Posterior vena cava (tissue), 2 donors: ENCODE measurements at regions not wholly inside any gene's neighbourhood (a gene's known extent, or its start where the extent isn't known, plus 50 kb on each side); places are given as distances from the start of the nearest gene placed in this dataset.
"Not testable (repeated sequence)": the region's sequence is repeated elsewhere in the genome, so short reads cannot be mapped to it uniquely, and the experiment has no call there.

Experiments used
- DNase-seq: peaks from one replicate; pipeline ENCODE4 v3.0.0-alpha.2; 2020; ENCODE audit warnings: low spot score
- intact Hi-C, 2 donors: fragments of 100-400 bp; cut with DNase I; formaldehyde crosslinking; loops; one replicate each; pipeline versions ENCODE4 v1.14.1 to v1.14.2; 2022 to 2023
- donor health status: DM: yes; HTN: yes; CAD: no.
- donor health status: DM: yes; HTN: yes; CAD: no.

- intact Hi-C loops, DNase-seq: not testable (repeated sequence)
These were observed 376.1 kb downstream of the C6orf118 start for GRCh38 chr6:164933238-164933794.

- intact Hi-C loops: no loop called here
- DNase-seq: no peak
These were observed 379.9 kb downstream of the C6orf118 start for GRCh38 chr6:164929408-164929977.

GRCh38 chr6:164928728-164929407 lies 380.5 kb downstream of the C6orf118 start:
- DNase-seq: no peak
- intact Hi-C loops: no loop called here

DNA sequence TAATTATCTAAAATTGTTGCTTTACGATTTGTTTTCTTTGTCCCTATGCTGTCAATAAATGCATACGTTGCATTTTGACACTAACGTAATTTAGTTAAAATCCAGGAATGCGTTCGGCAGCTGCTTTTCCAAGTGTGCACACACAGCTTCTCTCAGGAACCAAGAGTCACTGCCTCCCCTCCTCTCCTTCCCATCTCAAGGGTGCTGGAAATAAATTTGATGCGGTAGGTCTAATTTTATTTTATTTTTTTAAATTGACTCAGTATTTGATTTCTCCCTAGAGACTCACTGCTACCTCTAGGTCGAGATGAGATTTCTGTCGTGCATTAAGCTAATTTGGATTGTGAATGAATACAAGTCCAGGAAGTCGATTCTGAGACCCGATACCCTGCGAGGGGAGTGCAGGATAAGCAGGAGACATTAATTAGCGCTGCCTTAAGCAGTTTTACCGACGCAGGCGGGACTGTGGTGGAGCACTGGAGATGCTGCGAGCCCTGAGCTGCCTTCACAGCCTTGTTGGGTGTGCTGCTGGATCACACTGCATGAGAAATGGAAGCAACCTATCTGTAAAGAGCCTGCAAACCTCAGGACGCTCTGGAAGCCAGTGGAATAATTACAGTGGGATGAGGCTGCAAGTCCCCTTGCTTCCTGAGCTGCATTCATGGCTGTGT lies 381.2 kb downstream of the C6orf118 start:
- intact Hi-C loops: no loop called here
- DNase-seq: no peak

GRCh38 chr6:164927288-164928056 lies 381.9 kb downstream of the C6orf118 start:
- intact Hi-C loops: no loop called here
- peak; percentile 88 for DNase-seq

- intact Hi-C loops: no loop called here
- DNase-seq: no peak
These were observed 382.7 kb downstream of the C6orf118 start for GRCh38 chr6:164926686-164927085.

GRCh38 chr6:164925681-164926530 lies 383.5 kb downstream of the C6orf118 start:
- intact Hi-C loops: no loop called here
- DNase-seq: no peak

- intact Hi-C loops: no loop called here
- no peak for DNase-seq
These were observed 384.7 kb downstream of the C6orf118 start for GRCh38 chr6:164924674-164925073.

DNA sequence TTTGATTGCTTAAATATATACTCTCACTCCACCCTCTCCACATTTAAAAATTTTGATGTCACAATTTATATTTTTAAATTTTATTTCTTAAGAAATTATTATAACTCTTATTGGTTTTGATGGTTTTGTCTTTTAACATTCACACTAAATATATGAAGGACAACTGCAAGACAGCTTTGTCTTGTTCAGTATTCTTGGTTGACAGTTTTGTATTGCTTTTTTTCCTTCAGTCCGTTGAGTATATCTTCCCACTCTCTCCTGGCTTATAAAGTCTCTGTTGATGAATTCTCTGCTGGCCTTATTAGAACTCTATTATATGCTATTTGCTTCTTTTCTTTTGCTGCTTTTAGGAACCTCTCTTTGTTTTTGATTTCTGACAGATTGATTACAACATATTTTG lies 392.2 kb downstream of the C6orf118 start:
- no peak for DNase-seq
- intact Hi-C loops: no loop called here

- DNase-seq: no peak
- intact Hi-C loops: no loop called here
These were observed 393.3 kb downstream of the C6orf118 start for GRCh38 chr6:164916087-164916486.

GRCh38 chr6:164911873-164912580 lies 397.4 kb downstream of the C6orf118 start:
- no peak for DNase-seq
- intact Hi-C loops: no loop called here

- no peak for DNase-seq
- intact Hi-C loops: no loop called here
These were observed 398.3 kb downstream of the C6orf118 start for GRCh38 chr6:164911151-164911550.

DNA sequence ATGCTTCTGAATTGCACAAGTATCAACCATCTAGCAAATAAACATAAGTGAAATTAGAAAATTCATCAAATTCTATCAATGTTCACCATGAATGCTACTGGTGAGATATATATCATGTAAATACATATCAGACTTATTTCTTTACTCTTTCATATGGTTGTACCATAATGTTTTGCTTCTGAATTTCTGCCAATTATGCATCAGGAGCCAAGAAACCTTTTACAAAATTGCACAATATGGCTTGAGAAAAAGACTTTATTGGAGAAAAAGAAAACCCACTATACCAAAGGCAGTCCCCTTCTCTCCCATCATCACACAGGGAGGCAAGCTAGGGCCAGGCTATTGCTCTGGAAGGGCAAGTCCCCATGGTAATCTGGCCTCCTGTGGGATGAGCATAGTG lies 402.6 kb downstream of the C6orf118 start:
- intact Hi-C loops: no loop called here
- DNase-seq: no peak

GRCh38 chr6:164905311-164905710 lies 404.1 kb downstream of the C6orf118 start:
- intact Hi-C loops: no loop called here
- no peak for DNase-seq

DNA sequence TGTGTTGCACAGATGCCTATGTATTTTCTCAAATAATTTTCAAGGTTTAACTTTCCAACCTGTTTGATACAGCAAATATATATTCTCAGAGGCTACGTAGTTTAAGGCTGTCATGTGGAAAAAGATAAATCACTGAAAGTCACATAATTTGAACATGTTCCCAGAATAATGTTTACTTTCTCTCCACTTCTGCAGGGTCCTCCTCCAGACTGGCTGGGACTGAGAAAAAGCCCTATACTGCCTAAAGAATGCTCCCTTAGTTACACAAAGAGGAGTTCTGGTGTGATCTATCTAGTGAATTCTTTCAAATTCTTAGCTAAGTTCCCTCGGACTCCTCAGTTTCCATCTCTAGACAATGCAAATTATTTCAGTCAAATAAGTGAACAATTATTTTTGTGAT lies 411.0 kb downstream of the C6orf118 start:
- intact Hi-C loops: no loop called here
- no peak for DNase-seq

GRCh38 chr6:164897523-164898235 lies 411.7 kb downstream of the C6orf118 start:
- intact Hi-C loops: no loop called here
- no peak for DNase-seq

GRCh38 chr6:164889980-164890379 lies 419.4 kb downstream of the C6orf118 start:
- intact Hi-C loops: no loop called here
- DNase-seq: no peak

DNA sequence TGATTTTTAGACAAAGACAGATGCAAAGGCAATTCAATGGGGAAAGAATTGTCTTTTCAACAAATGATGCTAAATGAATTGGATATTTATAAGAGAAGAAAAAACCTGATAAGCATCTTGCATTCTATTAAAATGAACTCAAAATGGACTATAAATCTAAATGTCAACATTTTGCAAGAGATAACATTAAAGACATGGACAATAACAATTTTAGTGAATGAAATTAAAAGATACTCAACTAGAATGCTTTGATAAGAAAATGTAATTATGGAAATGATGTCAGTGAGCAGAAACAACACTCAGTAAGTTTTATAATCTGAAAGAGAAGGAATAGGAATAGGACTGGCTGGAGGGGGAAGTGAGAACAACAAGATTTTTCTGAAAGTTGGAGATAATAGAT lies 421.7 kb downstream of the C6orf118 start:
- DNase-seq: no peak
- intact Hi-C loops: no loop called here
